GM12878 (cell line): ENCODE measurements at regions not wholly inside any gene's neighbourhood (a gene's known extent, or its start where the extent isn't known, plus 50 kb on each side); places are given as distances from the start of the nearest gene placed in this dataset.

Source experiments
- ATAC-seq: fragments of 200-7000 bp; cut with Tn5 transposase; 3 replicates; pipeline ENCODE4 v1.9.1; 2020; ENCODE audit warnings: mild to moderate bottlenecking, moderate library complexity
- BruUV-seq: library from RNA; stranded (reverse); fragments of 400-500 nt; replicated peaks from 2 replicates; lab custom pipeline; 2021; lab: Mats Ljungman, UMichigan
- CTCF ChIA-PET: fragments of 300-600 bp; sonication (Branson Sonifier 250); formaldehyde crosslinking; extraction: SDS; loops from one replicate; lab custom pipeline; 2021; ENCODE audit warnings: inconsistent platforms; lab: Yijun Ruan, JAX
- POLR2A ChIA-PET: fragments of 350-600 bp; formaldehyde crosslinking; extraction: SDS; loops from one replicate; lab custom pipeline; 2021; ENCODE audit warnings: inconsistent platforms; lab: Charles Lee
- RAD21 ChIA-PET: fragments of 300-600 bp; sonication (Branson Sonifier 250); formaldehyde crosslinking; loops from one replicate; lab custom pipeline; 2023; ENCODE audit warnings: antibody characterized with exemption; ENCODE audit not compliant: unreplicated experiment; lab: Charles Lee
- SMC1A ChIA-PET: fragments of 300-600 bp; sonication (Branson Sonifier 250); formaldehyde crosslinking; loops from one replicate; lab custom pipeline; 2023; ENCODE audit not compliant: unreplicated experiment, uncharacterized antibody; lab: Charles Lee
- DNase-seq: peaks from one replicate; pipeline ENCODE4 v3.0.0-alpha.2; 2011; ENCODE audit warnings: low read depth, low spot score
- FAIRE-seq: peaks from 3 replicates; lab custom pipeline; 2011; peaks lifted over from hg19 to GRCh38; lab: Jason Lieb, UNC
- H2AFZ ChIP-seq: 2 replicates; pipeline ENCODE4 v1.6.0; 2011; ENCODE audit warnings: low read depth, low read length, control low read depth; ENCODE audit not compliant: control insufficient read depth
- H3K27ac ChIP-seq: 2 replicates; pipeline ENCODE4 v1.5.1; 2011; ENCODE audit warnings: control low read depth; ENCODE audit not compliant: control insufficient read depth, insufficient read depth
- H3K27me3 ChIP-seq, 2 experiments: replicated peaks in 1 of 2; 2 replicates each; pipeline versions ENCODE4 v1.6.0 to v1.6.1; 2011; ENCODE audit warnings: low read length in 1 of 2; ENCODE audit not compliant: control insufficient read depth in 2 of 2, insufficient read depth in 2 of 2
- H3K36me3 ChIP-seq, 2 experiments: 2 replicates each; pipeline ENCODE4 v1.5.1; 2011; ENCODE audit warnings: low read length in 1 of 2; ENCODE audit not compliant: control insufficient read depth in 2 of 2, insufficient read depth in 2 of 2
- H3K4me1 ChIP-seq: 2 replicates; pipeline ENCODE4 v1.6.1; 2011; ENCODE audit warnings: mild to moderate bottlenecking, low read length, moderate library complexity, mixed read lengths; ENCODE audit not compliant: control insufficient read depth, insufficient read depth
- H3K4me2 ChIP-seq: 2 replicates; pipeline ENCODE4 v1.6.0; 2011; ENCODE audit warnings: control low read depth; ENCODE audit not compliant: control insufficient read depth, insufficient read depth
- H3K4me3 ChIP-seq: fragments of 200-600 bp; sonication (generic); 2 replicates; pipeline ENCODE4 v1.5.1; 2016
- H3K79me2 ChIP-seq: 2 replicates; pipeline ENCODE4 v1.6.0; 2011; ENCODE audit warnings: low read length; ENCODE audit not compliant: control insufficient read depth, insufficient read depth
- H3K9ac ChIP-seq: 2 replicates; pipeline ENCODE4 v1.8.0; 2011; ENCODE audit warnings: low read length, control low read depth, mixed read lengths; ENCODE audit not compliant: control insufficient read depth, insufficient read depth
- H3K9me3 ChIP-seq: replicated peaks from 3 replicates; pipeline ENCODE4 v1.5.1; 2011; ENCODE audit warnings: mild to moderate bottlenecking, low read length; ENCODE audit not compliant: control insufficient read depth, insufficient read depth
- H4K20me1 ChIP-seq: 2 replicates; pipeline ENCODE4 v1.6.0; 2011; ENCODE audit not compliant: control insufficient read depth, insufficient read depth
- CBFB ChIP-seq: IDR thresholded peaks from 2 replicates; pipeline ENCODE4 v1.6.1; 2016; ENCODE audit warnings: antibody characterized with exemption, low read depth
- CHD4 ChIP-seq: fragments of 200-600 bp; sonication (generic); IDR thresholded peaks from 2 replicates; pipeline ENCODE4 v1.6.1; 2016; ENCODE audit warnings: mild to moderate bottlenecking
- KAT2A ChIP-seq: conservative IDR thresholded peaks from 2 replicates; pipeline ENCODE4 v1.6.1; 2011; ENCODE audit warnings: low read depth, low read length; ENCODE audit not compliant: control insufficient read depth
- MTA2 ChIP-seq: fragments of 450-650 bp; IDR thresholded peaks from 2 replicates; pipeline ENCODE4 v1.6.1; 2016; ENCODE audit warnings: low read depth, mild to moderate bottlenecking, moderate library complexity
- MXI1 ChIP-seq: fragments of 150-350 bp; IDR thresholded peaks from 2 replicates; pipeline ENCODE4 v1.6.1; 2011; ENCODE audit warnings: low read depth, mild to moderate bottlenecking, inconsistent platforms, low read length, improper control_type of control experiment
- NBN ChIP-seq: fragments of 450-650 bp; IDR thresholded peaks from 2 replicates; pipeline ENCODE4 v1.6.1; 2016
- NR2C2 ChIP-seq: IDR thresholded peaks from 2 replicates; pipeline ENCODE4 v1.6.1; 2011; ENCODE audit warnings: borderline replicate concordance, low read depth; ENCODE audit not compliant: control insufficient read depth, insufficient read length
- NR2F1 ChIP-seq: fragments of 450-650 bp; conservative IDR thresholded peaks from 2 replicates; pipeline ENCODE4 v1.6.1; 2017; ENCODE audit warnings: mild to moderate bottlenecking
- SKIL ChIP-seq: fragments of 450-650 bp; IDR thresholded peaks from 2 replicates; pipeline ENCODE4 v1.6.1; 2017; ENCODE audit warnings: mild to moderate bottlenecking, low read depth, inconsistent platforms; ENCODE audit not compliant: poor library complexity, severe bottlenecking
- SRF ChIP-seq, 2 experiments: IDR thresholded peaks; 2 replicates each; pipeline ENCODE4 v1.6.1; 2011; ENCODE audit warnings: low read depth in 2 of 2, low read length in 2 of 2, mild to moderate bottlenecking in 1 of 2, moderate library complexity in 1 of 2
- TAF1 ChIP-seq: IDR thresholded peaks from 2 replicates; pipeline ENCODE4 v1.6.1; 2011; ENCODE audit warnings: mild to moderate bottlenecking, low read depth, low read length, borderline replicate concordance
- ZSCAN29 ChIP-seq: fragments of 450-650 bp; IDR thresholded peaks from 2 replicates; pipeline ENCODE4 v1.6.1; 2017; ENCODE audit warnings: mild to moderate bottlenecking, moderate library complexity
- WGBS: methylation state at CpG from one replicate; pipeline ENCODE4 v1.1.6; 2016; ENCODE audit warnings: low lambda C conversion rate; ENCODE audit not compliant: insufficient replicate concordance, insufficient coverage; ENCODE audit errors: missing lambda C conversion rate; 5-methylcytosine and 5-hydroxymethylcytosine counted together
- in situ Hi-C: fragments of 300-500 bp; cut with MboI; formaldehyde crosslinking; loops from 9 replicates; pipeline ENCODE4 v1.14.3; 2018; ENCODE audit warnings: mixed read lengths
- intact Hi-C: fragments of 100-400 bp; cut with micrococcal nuclease; formaldehyde crosslinking; loops from one replicate; pipeline ENCODE4 v1.14.2; 2022; ENCODE audit not compliant: unreplicated experiment

DNA sequence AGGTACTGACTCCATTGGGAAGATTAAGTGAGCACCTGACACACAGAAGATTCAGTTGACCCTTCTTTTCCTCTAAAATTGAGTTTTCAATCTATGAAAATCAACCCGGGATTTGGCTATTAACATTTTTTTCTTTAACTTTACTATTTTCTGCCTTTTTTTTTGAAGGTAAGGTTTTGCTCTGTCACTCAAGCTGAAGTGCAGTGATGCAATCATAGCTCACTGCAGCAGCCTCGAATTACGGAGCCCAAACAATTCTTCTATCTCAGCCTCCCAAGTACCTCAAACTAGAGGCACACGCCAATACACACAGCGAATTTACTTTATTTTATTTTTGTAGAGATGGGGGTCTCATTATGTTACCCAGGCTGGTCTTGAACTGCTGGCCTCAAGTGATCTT, 1029.5 kb downstream of the MCTP2 start:
- RAD21 ChIA-PET: interaction anchor here (0.8 to 6.0 kb wide), 13 partner anchors 8 to 1984 kb away, joined by 3 to 104 read pairs (median 7); no protein-coding TSS in a partner anchor
- no peak for ATAC-seq

DNA sequence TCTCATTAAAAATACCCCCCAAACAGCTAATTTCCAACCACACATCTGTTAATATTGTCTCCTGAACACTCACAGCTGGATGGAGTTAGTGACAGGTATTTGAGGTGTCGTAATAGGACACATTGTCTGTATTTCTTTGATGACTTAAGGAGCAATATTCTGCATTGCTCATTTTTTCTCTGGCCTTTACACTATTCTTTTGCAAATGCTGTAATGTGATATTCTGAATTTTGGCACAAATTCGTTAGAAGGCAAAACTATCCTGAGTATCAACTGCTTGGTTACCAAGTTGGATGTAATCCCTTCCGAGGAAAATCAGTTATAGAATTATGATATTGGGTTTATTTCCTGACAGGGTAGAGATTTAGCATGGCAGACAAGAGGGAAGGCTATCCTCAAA, 1030.2 kb downstream of the MCTP2 start:
- no peak for TF ChIP-seq NBN
- TF ChIP-seq MTA2: no peak
- TF ChIP-seq CHD4: no peak
- no peak for TF ChIP-seq KAT2A
- TF ChIP-seq NR2F1: no peak
- TF ChIP-seq MXI1: no peak
- TF ChIP-seq SKIL: no peak
- no peak for TF ChIP-seq CBFB
- no peak for TF ChIP-seq SRF (IDR thresholded peaks at IDR 0.05; ENCODE audit: low read depth in 2 of 2, low read length in 2 of 2)
- Histone ChIP-seq H3K27me3 (no peaks in the 10 kb centered on the region), H3K4me2 (no peak overlapping the region), H3K27ac (no peak overlapping the region), H3K9me3 (no peaks in the 10 kb centered on the region), H3K4me1 (no peaks in the 10 kb centered on the region), H3K4me3 (no peak overlapping the region), H3K79me2 (no peaks in the 10 kb centered on the region), H2AFZ (no peak overlapping the region), H3K36me3 (no peaks in the 10 kb centered on the region), H4K20me1 (no peaks in the 10 kb centered on the region), H3K9ac (no peak overlapping the region)
- DNase-seq (no peak), FAIRE-seq (no peak), ATAC-seq (no peak)
- RAD21 ChIA-PET: interaction anchor here (0.5 to 6.0 kb wide), 5 partner anchors 28 to 1984 kb away, joined by 3 to 104 read pairs (median 7); no protein-coding TSS in a partner anchor
- no TSS peak for BruUV-seq
- in situ Hi-C loops: loop anchor here (10.0 kb wide), 3 partner anchors 573 to 1973 kb away; no protein-coding TSS in a partner anchor
- intact Hi-C loops: no loop called here
- POLR2A ChIA-PET: no interaction called here
- 13% methylated on average over 3 of the region's 3 CpGs for WGBS
- CTCF ChIA-PET: interaction anchor here (0.8 to 7.7 kb wide), 10 partner anchors 18 to 1984 kb away, joined by 3 to 92 read pairs (median 10); no protein-coding TSS in a partner anchor
- SMC1A ChIA-PET: interaction anchor here (1.1 to 10.6 kb wide), 5 partner anchors 23 to 1065 kb away, joined by 3 to 310 read pairs (median 15); no protein-coding TSS in a partner anchor

More for the DNA sequence above, 1029.5 kb downstream of the MCTP2 start:
- TF ChIP-seq NR2C2 (no peak), TAF1 (no peak), ZSCAN29 (no peak)
- ChIA-PET SMC1A (interaction anchor here (0.7 to 10.6 kb wide), 16 partner anchors 8 to 1985 kb away, joined by 3 to 310 read pairs (median 8); no protein-coding TSS in a partner anchor), POLR2A (no interaction called here), CTCF (interaction anchor here (0.9 to 7.7 kb wide), 15 partner anchors 11 to 1985 kb away, joined by 3 to 92 read pairs (median 9); no protein-coding TSS in a partner anchor)
- Histone ChIP-seq H3K9me3 (no peaks in the 10 kb centered on the region), H2AFZ (no peak overlapping the region), H3K27ac (no peak overlapping the region), H3K9ac (no peak overlapping the region), H3K79me2 (no peaks in the 10 kb centered on the region), H4K20me1 (no peaks in the 10 kb centered on the region), H3K4me2 (no peak overlapping the region), H3K4me3 (no peak overlapping the region), H3K27me3 (no peaks in the 10 kb centered on the region), H3K4me1 (no peaks in the 10 kb centered on the region), H3K36me3 (no peaks in the 10 kb centered on the region)
- DNase-seq: no peak
- FAIRE-seq: no peak
- no TSS peak for BruUV-seq
- in situ Hi-C loops (loop anchor here (10.0 kb wide), 3 partner anchors 574 to 1974 kb away; no protein-coding TSS in a partner anchor), intact Hi-C loops (no loop called here)
- 43% methylated on average over 5 of the region's 5 CpGs for WGBS
